K562 (cell line): ENCODE measurements at regions not wholly inside any gene's neighbourhood (a gene's known extent, or its start where the extent isn't known, plus 50 kb on each side); places are given as distances from the start of the nearest gene placed in this dataset.

ENCODE experiments used
- CHCHD3 ChIP-seq: fragments of 250-450 bp; sonication (Bioruptor Pico); IDR thresholded peaks from 2 replicates; pipeline ENCODE4 v2.1.2; 2022; ENCODE audit warnings: mild to moderate bottlenecking
- ETV5 ChIP-seq: sonication (generic); formaldehyde crosslinking; IDR thresholded peaks from 2 replicates; pipeline ENCODE4 v1.4.0; 2020; ENCODE audit warnings: low read depth, mild to moderate bottlenecking, missing genetic modification reagents
- EWSR1 ChIP-seq: fragments of 450-650 bp; IDR thresholded peaks from 2 replicates; pipeline ENCODE4 v1.6.1; 2018; ENCODE audit warnings: borderline replicate concordance, mild to moderate bottlenecking, low read depth, moderate library complexity; ENCODE audit not compliant: partially characterized antibody
- FOXP1 ChIP-seq: sonication (generic); formaldehyde crosslinking; IDR thresholded peaks from 2 replicates; pipeline ENCODE4 v1.8.0; 2022; ENCODE audit warnings: mild to moderate bottlenecking, missing genetic modification reagents
- GTF2E2 ChIP-seq: fragments of 200-800 bp; sonication (Bioruptor generic); IDR thresholded peaks from 2 replicates; pipeline ENCODE4 v1.6.1; 2016; ENCODE audit warnings: missing genetic modification characterization, missing compliant biosample characterization
- KDM5B ChIP-seq: fragments of 200-600 bp; sonication (generic); IDR thresholded peaks from 2 replicates; pipeline ENCODE4 v1.6.1; 2012; ENCODE audit warnings: low read depth, mild to moderate bottlenecking, moderate library complexity, low read length, control low read depth, inconsistent platforms; ENCODE audit not compliant: insufficient replicate concordance
- NR2C2 ChIP-seq, 2 experiments: fragments of 200-800 bp in 1 of 2; sonication (Bioruptor generic) in 1 of 2; sonication (generic) in 1 of 2; formaldehyde crosslinking in 1 of 2; IDR thresholded peaks; 2 replicates each; pipeline versions ENCODE4 v1.6.1 to v1.8.0; 2016 to 2022; ENCODE audit warnings: mild to moderate bottlenecking in 1 of 2, missing compliant biosample characterization in 1 of 2, missing genetic modification characterization in 1 of 2, missing genetic modification reagents in 1 of 2
- NR4A1 ChIP-seq, 2 experiments: fragments of 250-450 bp in 1 of 2; fragments of 450-650 bp in 1 of 2; sonication (Bioruptor Pico) in 1 of 2; IDR thresholded peaks; 2 replicates each; pipeline versions ENCODE4 v1.4.0 to v1.6.1; 2016 to 2020; ENCODE audit warnings: mild to moderate bottlenecking in 2 of 2, missing compliant biosample characterization in 1 of 2, missing genetic modification characterization in 1 of 2, moderate library complexity in 1 of 2
- POLR2B ChIP-seq: fragments of 450-650 bp; IDR thresholded peaks from 2 replicates; pipeline ENCODE4 v1.6.1; 2018; ENCODE audit warnings: low read depth; ENCODE audit not compliant: partially characterized antibody
- POLR2G ChIP-seq: fragments of 200-400 bp; formaldehyde crosslinking; IDR thresholded peaks from 2 replicates; pipeline ENCODE4 v1.6.1; 2017; ENCODE audit warnings: low read depth, mild to moderate bottlenecking, antibody characterized with exemption, low read length, moderate library complexity
- PYGO2 ChIP-seq: fragments of 450-650 bp; IDR thresholded peaks from 2 replicates; pipeline ENCODE4 v1.6.1; 2016; ENCODE audit warnings: mild to moderate bottlenecking, missing genetic modification characterization, moderate library complexity, missing compliant biosample characterization
- XRCC5 ChIP-seq: fragments of 200-400 bp; formaldehyde crosslinking; IDR thresholded peaks from 2 replicates; pipeline ENCODE4 v1.6.1; 2017; ENCODE audit warnings: low read depth, mild to moderate bottlenecking, low read length
- ZNF12 ChIP-seq: sonication (generic); formaldehyde crosslinking; IDR thresholded peaks from 2 replicates; pipeline ENCODE4 v1.4.0; 2020; ENCODE audit warnings: mild to moderate bottlenecking, missing genetic modification reagents
- TF ChIP-seq, protein P1 (sequence below): fragments of 150-350 bp; IDR thresholded peaks from 2 replicates; pipeline ENCODE4 v1.6.1; 2014; ENCODE audit warnings: low read depth, mild to moderate bottlenecking, low read length, borderline replicate concordance
- TF ChIP-seq, protein P2 (sequence below): fragments of 250-450 bp; sonication (Bioruptor Pico); IDR thresholded peaks from 2 replicates; pipeline ENCODE4 v1.9.0; 2021; ENCODE audit warnings: mild to moderate bottlenecking
- TF ChIP-seq, protein P3 (sequence below): fragments of 450-650 bp; IDR thresholded peaks from 2 replicates; pipeline ENCODE4 v1.7.1; 2018; ENCODE audit warnings: mild to moderate bottlenecking, low read depth; ENCODE audit not compliant: partially characterized antibody
- TF ChIP-seq, protein P4 (sequence below), 2 experiments: fragments of 450-650 bp; IDR thresholded peaks; 2 replicates each; pipeline ENCODE4 v1.6.1; 2016
- TF ChIP-seq, protein P5 (sequence below): fragments of 450-650 bp; IDR thresholded peaks from 2 replicates; pipeline ENCODE4 v1.6.1; 2016; ENCODE audit warnings: borderline replicate concordance

DNA sequence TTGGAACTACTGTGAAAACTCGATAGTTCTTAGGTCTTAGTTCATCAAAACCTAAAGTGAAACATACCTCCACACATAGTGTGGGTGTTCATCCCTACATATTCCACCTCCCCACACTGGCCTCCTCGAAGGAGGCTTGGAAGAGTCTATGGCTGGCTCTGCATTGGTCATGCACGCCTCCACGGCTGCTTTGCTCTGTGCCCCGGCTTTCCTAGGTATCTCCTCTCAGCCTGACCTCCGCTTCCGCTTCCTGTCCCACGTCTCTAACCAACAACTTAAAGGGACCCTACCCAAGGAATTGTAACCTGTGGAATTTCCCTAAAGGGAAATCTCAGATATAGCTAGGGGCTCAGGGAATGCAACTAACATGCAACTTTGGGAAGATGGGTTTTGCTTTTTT is 79.7 kb upstream of the MBNL2 start (continued):
- TF ChIP-seq CHCHD3 (CRISPR knock-in tag) (no peak), KDM5B (peak; percentile 65), NR4A1 (CRISPR knock-in tag; IDR thresholded peaks at IDR 0.05) (no peak), NR4A1 (tag; IDR thresholded peaks at IDR 0.05) (no peak), NR2C2 (CRISPR knock-in tag; IDR thresholded peaks at IDR 0.05) (no peak), NR2C2 (tag; IDR thresholded peaks at IDR 0.05) (peak; percentile 87), POLR2B (peak; percentile 24), GTF2E2 (tag) (no peak), ZNF12 (CRISPR knock-in tag) (no peak), FOXP1 (CRISPR knock-in tag) (no peak), POLR2G (no peak), EWSR1 (no peak), ETV5 (0 out of 2 replicates have a peak, but pooled peaks have one; percentile 28), PYGO2 (tag) (no peak), XRCC5 (no peak)
- TF ChIP-seq, protein P1, sequence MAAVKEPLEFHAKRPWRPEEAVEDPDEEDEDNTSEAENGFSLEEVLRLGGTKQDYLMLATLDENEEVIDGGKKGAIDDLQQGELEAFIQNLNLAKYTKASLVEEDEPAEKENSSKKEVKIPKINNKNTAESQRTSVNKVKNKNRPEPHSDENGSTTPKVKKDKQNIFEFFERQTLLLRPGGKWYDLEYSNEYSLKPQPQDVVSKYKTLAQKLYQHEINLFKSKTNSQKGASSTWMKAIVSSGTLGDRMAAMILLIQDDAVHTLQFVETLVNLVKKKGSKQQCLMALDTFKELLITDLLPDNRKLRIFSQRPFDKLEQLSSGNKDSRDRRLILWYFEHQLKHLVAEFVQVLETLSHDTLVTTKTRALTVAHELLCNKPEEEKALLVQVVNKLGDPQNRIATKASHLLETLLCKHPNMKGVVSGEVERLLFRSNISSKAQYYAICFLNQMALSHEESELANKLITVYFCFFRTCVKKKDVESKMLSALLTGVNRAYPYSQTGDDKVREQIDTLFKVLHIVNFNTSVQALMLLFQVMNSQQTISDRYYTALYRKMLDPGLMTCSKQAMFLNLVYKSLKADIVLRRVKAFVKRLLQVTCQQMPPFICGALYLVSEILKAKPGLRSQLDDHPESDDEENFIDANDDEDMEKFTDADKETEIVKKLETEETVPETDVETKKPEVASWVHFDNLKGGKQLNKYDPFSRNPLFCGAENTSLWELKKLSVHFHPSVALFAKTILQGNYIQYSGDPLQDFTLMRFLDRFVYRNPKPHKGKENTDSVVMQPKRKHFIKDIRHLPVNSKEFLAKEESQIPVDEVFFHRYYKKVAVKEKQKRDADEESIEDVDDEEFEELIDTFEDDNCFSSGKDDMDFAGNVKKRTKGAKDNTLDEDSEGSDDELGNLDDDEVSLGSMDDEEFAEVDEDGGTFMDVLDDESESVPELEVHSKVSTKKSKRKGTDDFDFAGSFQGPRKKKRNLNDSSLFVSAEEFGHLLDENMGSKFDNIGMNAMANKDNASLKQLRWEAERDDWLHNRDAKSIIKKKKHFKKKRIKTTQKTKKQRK: no peak
- TF ChIP-seq, protein P2, sequence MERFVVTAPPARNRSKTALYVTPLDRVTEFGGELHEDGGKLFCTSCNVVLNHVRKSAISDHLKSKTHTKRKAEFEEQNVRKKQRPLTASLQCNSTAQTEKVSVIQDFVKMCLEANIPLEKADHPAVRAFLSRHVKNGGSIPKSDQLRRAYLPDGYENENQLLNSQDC (CRISPR knock-in tag): no peak
- TF ChIP-seq, protein P3, sequence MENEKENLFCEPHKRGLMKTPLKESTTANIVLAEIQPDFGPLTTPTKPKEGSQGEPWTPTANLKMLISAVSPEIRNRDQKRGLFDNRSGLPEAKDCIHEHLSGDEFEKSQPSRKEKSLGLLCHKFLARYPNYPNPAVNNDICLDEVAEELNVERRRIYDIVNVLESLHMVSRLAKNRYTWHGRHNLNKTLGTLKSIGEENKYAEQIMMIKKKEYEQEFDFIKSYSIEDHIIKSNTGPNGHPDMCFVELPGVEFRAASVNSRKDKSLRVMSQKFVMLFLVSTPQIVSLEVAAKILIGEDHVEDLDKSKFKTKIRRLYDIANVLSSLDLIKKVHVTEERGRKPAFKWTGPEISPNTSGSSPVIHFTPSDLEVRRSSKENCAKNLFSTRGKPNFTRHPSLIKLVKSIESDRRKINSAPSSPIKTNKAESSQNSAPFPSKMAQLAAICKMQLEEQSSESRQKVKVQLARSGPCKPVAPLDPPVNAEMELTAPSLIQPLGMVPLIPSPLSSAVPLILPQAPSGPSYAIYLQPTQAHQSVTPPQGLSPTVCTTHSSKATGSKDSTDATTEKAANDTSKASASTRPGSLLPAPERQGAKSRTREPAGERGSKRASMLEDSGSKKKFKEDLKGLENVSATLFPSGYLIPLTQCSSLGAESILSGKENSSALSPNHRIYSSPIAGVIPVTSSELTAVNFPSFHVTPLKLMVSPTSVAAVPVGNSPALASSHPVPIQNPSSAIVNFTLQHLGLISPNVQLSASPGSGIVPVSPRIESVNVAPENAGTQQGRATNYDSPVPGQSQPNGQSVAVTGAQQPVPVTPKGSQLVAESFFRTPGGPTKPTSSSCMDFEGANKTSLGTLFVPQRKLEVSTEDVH: no peak
- TF ChIP-seq, protein P4, sequence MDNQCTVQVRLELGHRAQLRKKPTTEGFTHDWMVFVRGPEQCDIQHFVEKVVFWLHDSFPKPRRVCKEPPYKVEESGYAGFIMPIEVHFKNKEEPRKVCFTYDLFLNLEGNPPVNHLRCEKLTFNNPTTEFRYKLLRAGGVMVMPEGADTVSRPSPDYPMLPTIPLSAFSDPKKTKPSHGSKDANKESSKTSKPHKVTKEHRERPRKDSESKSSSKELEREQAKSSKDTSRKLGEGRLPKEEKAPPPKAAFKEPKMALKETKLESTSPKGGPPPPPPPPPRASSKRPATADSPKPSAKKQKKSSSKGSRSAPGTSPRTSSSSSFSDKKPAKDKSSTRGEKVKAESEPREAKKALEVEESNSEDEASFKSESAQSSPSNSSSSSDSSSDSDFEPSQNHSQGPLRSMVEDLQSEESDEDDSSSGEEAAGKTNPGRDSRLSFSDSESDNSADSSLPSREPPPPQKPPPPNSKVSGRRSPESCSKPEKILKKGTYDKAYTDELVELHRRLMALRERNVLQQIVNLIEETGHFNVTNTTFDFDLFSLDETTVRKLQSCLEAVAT (IDR thresholded peaks at IDR 0.05): no peak
- TF ChIP-seq, protein P5, sequence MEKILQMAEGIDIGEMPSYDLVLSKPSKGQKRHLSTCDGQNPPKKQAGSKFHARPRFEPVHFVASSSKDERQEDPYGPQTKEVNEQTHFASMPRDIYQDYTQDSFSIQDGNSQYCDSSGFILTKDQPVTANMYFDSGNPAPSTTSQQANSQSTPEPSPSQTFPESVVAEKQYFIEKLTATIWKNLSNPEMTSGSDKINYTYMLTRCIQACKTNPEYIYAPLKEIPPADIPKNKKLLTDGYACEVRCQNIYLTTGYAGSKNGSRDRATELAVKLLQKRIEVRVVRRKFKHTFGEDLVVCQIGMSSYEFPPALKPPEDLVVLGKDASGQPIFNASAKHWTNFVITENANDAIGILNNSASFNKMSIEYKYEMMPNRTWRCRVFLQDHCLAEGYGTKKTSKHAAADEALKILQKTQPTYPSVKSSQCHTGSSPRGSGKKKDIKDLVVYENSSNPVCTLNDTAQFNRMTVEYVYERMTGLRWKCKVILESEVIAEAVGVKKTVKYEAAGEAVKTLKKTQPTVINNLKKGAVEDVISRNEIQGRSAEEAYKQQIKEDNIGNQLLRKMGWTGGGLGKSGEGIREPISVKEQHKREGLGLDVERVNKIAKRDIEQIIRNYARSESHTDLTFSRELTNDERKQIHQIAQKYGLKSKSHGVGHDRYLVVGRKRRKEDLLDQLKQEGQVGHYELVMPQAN: no peak
